GM19023 (cell line): ENCODE measurements at regions not wholly inside any gene's neighbourhood (a gene's known extent, or its start where the extent isn't known, plus 50 kb on each side); places are given as distances from the start of the nearest gene placed in this dataset.

ENCODE experiments used
- ATAC-seq: cut with Tn5 transposase; IDR thresholded peaks from one replicate; pipeline ENCODE4 v1.9.1; 2021; ENCODE audit warnings: mild to moderate bottlenecking, moderate library complexity; ENCODE audit not compliant: unreplicated experiment

- ATAC-seq: no peak
Measured at GRCh38 chr1:56395776-56396175, 183.6 kb downstream of the PLPP3 start.

DNA sequence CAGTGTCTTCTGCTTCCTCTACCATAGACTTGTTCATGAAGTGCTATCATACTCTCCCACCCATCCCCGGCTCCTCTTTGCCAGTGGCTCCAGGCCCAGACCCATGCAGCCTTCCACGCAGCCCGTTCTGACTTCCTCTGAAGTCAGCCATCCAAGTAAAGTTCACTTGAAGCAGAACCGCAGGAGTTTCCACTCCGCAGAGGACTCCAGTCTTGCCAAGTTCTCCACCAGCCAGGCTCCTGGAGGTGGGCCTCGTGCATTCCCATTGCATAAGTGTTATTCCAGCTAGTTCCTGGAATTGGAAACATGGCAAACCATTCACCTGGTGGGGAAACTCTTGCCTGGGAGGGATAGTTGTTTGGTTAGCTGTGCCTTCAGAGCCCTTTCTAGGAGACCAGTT is 185.1 kb downstream of the PLPP3 start:
- no peak for ATAC-seq

DNA sequence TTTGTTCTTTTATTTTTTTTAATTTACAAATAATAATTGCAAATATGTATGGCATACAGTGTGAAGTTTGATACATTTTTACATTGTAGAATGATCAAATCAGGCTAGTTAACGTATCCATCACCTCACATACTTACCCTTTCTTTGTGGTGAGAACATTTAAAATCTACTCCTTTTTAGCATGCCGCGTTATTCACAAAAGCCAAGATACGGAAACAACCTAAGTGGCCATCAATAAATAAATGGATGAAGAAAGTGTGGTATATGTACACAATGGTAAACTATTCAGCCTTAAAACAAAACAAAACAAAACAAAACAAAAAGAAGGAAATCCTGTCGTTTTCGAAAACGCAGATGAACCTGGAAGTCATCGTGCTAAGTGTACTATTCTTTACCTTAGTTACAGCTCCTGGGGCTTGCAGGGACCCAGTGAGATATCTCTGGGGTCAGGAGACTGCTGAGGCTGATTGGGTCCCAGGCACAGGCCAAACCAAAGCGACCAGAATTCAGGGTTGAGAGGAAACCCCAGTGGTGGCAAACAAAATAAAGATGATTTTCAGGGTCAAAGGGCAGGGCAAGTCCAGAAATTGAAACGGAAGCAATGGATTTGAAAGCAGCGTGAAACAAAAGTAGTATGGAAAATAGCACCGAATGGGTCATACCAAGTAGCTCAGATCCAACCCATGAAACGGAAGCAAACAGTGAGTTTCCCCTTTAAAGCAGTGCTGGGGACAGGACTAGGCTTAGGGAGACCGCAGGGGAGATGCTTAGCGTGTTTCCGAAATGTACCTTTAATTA is 188.2 kb downstream of the PLPP3 start:
- no peak for ATAC-seq

DNA sequence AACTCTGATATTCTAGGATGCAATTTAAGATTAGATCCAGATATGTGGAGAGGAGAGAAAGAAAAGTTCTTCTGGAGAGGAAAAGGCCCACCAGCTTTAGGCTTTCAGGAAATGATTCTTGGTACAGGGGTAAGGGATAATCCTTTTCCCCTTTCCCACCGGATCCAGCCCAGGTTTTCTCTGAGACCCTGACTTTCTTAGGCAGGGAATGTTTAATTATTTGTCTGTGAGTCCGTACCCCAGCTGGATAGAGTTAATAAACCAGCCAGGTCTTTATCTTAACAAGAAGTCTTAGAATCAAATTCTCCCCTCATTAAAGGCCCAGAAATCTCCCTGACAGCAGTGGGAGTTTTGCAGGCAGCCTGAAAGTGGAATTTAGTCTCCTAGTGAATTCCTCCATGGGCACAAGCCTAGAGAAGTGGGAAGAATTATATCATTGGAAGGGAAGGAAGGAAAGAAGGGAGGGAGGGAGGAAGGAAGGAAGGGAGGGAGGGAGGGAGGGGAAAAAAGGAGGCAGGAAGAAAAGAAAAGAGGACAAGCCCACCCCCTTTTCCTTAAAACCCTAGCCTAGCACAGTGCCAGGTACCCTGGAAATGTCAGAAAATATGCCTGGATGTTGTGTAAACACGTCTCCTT is 189.0 kb downstream of the PLPP3 start:
- ATAC-seq: no peak

DNA sequence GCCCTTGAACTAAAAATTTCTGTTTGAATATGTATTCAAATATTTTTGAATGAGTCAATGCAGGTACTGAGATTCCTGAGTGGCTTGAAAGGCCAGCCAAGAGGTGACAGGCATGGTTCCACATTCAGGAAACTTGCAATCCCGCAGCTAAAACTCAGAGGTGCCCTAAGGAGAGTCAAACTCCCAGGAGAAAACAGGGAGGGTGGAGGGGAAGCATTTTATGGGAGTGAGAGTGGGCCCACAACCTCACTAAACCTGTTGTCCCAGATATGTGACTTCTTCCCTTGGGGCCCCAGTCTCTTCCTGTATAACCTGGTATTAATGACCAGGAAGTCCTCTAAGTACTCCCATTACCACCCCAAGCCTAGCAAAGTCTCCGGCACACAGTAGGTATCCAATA is 189.6 kb downstream of the PLPP3 start:
- no peak for ATAC-seq

GRCh38 chr1:56387071-56387740 is 192.2 kb downstream of the PLPP3 start:
- no peak for ATAC-seq

GRCh38 chr1:56385314-56385713 is 194.0 kb downstream of the PLPP3 start:
- ATAC-seq: no peak

DNA sequence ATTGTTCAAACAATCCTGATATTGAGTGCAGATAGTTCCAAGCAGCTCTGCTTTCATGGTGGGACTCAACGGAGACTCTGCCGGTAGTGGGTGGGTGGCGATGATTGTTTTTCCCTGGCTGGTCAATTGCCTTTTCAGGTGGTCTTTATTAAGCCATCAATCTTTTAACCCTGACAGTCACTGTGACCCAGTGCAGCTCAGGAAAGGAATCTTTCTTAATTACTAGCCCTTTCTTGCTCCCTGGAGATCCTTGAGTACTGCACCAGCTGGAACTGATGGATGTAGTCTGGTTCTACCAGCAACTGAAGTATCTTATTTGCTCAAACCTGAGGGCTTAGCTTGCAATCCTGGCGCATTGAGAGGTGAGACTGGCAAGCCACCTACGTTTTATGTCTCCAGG is 196.4 kb downstream of the PLPP3 start:
- ATAC-seq: no peak

DNA sequence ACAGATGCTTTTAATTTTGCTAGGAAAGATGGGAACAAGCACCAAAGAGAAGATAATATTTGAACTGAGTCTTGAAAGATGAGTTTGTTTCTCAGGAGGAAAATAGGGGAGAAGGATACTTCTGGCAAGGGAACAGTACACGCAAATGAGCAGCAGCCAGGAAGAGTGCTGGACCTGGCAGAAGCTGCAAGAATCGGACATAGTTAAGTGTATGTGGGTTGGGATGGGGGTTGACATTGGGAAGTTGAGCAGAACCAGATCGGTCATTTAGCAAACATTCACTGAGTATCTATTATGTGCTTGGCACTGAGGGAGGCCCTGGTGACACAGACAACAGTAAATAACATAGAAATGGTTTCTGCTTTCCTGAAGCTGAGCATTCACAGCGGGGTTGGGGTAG is 198.8 kb downstream of the PLPP3 start:
- ATAC-seq: no peak

- ATAC-seq: no peak
Measured at GRCh38 chr1:56378341-56379070, 200.9 kb downstream of the PLPP3 start.

- ATAC-seq: no peak
Measured at GRCh38 chr1:56377431-56377830, 201.9 kb downstream of the PLPP3 start.

DNA sequence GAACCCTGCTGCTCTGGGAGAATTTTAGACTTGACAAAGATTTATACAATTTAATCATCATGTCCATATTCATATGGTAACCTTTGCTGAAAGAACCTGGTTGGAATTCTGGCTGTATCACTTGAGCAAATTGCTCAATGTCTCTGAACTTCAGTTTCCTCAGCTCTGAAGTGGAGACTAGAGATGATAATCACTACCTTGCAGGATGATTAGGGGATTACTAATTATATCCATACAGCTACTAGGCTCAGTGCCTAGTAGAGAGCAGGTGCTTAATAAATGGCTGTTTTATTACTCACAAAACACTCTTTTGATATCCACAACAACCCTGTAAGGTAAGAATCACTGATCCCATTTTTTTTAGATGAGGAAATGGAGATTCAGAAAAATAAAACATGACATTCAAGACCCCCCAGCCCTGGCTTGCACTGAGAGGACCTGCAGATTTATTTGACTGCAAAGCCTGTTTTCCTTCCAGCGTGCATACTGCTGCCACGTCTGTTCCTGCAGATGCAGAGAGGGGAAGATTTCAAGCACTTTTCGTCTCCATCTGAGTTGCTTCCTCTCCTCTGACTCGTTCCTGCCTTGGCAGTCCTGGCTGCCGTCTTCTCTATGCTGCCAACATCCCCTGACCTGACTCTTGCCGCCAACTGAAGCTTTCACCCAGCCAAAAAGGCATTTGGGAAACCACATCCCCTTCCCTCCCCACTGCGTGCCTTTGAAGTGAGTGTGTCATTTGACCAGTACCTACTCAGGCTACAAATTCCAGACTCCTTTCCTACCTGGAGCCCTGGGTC is 203.0 kb downstream of the PLPP3 start:
- no peak for ATAC-seq

- ATAC-seq: no peak
Measured at GRCh38 chr1:56375326-56375804, 204.0 kb downstream of the PLPP3 start.

DNA sequence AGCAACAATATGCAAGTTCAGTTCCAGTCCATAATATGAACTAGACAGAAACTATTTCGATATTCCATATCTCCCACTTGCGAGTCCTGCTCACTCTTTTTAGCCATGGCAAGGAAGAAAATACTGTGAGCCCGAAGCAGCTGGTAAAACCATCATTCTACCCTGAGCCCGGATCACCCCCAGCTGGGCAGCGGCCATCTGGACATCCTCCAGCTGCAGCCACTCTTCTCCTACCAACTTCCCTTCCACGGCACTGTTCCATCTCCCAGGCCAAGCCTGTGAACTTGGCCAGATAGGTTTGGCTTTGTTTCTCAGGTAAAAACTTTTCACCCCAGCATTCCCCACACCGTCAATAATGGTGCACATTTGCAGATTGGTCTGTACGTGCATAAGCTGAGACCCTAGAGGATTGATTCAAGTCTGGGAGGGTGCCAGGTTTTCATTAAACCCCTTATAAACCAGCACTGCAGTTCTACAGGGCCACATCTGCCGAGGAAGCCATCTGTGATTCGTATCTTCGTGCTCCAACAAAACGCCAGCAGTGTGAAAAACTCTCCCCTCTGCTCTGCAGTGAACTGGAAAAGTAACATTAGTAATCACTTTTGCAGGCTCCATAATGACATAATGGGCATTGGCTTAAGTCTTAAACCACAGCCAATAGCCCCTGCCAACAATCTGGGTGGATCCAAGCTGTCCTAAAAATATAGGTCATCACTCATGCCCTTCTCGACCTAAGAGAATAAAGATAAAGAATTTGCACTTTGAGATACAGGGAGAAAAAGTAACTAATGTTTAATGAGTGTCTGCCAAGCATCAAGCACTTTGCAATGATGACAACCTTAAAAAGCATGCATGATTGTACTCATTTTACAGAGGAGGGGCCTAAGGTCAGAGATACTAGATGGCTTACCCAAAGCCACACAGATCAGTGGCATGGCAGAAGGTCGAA is 205.1 kb downstream of the PLPP3 start:
- ATAC-seq: no peak

GRCh38 chr1:56370513-56370912 is 208.8 kb downstream of the PLPP3 start:
- no peak for ATAC-seq

- ATAC-seq: no peak
Measured at GRCh38 chr1:56363007-56363770, 216.2 kb downstream of the PLPP3 start.

- no peak for ATAC-seq
Measured at GRCh38 chr1:56360021-56360420, 219.3 kb downstream of the PLPP3 start.

DNA sequence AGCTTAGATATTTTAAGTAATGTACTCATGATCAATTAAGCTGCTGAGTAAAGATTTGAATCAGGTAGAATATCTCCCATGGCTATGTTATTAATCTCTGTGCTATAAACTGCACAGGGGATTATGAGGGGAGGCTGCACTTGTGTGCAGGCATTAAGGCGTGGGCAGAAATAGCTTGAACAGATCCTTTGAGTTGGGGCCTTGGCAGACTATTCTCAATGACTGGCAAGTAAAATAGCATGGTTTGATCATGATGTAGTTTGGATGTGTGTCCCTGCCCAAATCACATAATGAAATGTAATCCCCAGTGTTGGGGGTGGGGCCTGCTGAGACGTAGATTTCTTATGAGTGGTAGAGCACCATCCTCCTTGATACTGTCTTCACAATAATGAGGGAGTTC is 220.3 kb downstream of the PLPP3 start:
- ATAC-seq: no peak
